ENCODE measurements at regions not wholly inside any gene's neighbourhood (a gene's known extent, or its start where the extent isn't known, plus 50 kb on each side); places are given as distances from the start of the nearest gene placed in this dataset.
"Not testable (repeated sequence)": the region's sequence is repeated elsewhere in the genome, so short reads cannot be mapped to it uniquely, and the experiment has no call there.

DNA sequence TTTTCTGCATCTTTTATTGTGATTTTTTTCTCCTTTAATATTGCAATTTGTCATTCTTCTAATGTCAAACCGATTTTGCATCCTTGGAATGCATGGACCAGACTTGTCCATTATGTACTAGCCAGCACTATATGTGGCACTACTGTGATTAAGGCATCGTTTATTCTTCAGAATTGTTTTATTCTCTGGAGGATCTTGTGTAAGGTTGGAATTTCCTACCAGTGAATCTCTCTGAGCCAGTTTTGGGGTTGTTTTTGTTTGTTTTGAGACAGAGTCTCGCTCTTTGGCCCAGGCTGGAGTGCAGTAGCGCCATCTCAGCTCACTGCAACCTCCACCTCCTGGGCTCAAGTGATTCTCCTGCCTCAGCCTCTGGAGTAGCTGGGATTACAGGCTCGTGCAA lies 58.5 kb downstream of the IGLL5 start:
- DNase-seq (ENCODE audit: extremely low spot score, insufficient read length, low read depth) = no peak
- no peak for FAIRE-seq

DNA sequence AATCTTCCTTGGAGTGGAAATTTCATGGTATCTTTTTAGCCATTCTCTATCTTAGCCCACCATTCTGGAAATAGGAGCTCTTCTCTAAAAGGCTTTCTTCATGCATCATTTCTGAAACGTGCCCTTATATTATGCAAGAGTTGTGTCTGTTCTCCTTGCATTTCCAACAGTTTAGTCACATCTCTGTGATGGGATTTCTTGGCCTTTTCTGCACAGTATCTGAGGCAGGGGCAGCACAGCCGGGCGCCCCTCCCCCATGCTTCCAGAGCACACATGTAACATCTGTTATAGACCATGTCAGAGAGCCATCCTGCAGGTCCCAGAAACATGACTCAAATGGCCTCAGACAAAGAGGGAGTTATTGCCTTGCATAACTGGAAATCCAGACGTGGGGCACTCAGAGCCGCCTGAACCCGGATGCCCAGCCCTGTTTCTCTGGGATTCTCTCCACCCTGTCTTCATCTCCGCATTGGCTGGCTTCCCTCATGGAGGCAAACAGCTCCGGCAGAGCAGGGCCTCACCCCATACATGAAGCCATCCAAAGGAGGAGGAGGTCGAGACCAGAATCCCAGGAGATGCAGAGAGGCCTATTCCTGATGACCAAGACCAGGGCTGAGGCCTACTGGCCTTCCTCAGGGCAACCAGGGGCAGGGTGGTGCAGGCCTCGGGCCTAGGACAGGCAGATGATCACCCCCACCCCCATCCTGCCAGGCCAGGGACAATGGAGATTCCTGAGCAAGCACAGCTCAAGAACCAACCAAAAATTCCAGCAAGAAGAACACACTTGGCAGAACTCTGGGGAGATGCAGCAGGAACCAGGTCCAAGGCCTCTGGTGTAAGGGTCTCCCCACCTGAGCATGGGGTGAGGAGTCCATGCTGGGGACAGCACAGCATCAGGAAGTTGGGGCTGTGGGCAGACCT lies 61.3 kb downstream of the IGLL5 start:
- DNase-seq (ENCODE audit: extremely low spot score, insufficient read length, low read depth) (no peak), FAIRE-seq (no peak)

DNA sequence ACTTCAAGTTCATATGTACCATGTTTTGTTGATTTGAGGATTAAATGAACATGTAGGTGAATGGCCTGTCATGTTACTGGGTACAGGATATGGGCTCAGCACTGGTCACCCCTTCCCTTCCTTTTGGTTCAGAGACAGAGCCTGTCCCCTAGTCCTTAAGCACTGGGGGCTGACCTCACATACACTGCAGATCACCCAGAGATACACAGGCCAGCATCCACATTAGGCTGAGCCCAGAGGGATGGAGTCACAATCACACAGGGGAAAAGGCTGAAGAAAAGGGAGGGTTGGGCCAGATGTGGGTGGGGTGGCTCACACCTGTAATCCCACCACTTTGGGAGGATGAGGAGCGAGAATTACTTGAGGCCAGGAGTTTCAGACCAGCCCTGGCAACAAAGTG lies 62.3 kb downstream of the IGLL5 start:
- no peak for FAIRE-seq
- DNase-seq (ENCODE audit: extremely low spot score, insufficient read length, low read depth) = no peak

DNA sequence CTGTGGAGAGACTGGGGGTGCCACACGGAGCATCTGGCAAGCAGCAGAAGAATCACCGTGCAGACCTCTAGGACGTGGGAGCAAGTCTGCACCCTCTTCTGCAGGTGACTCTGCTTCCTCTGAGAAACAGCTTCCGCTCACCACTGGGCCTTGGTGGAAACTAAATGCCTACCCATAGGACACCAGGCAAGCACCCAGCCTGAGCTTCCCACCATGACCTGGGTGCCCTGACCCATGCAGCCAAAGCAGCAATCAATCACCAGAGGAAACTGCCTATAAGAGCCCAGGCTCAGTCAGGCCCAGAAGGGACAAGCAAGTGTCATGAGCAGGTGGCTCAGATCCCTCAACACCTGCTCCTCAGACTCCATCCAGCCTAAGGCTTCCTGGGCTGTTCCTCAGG lies 63.4 kb downstream of the IGLL5 start:
- FAIRE-seq = no peak
- DNase-seq (ENCODE audit: extremely low spot score, insufficient read length, low read depth) = no peak

DNA sequence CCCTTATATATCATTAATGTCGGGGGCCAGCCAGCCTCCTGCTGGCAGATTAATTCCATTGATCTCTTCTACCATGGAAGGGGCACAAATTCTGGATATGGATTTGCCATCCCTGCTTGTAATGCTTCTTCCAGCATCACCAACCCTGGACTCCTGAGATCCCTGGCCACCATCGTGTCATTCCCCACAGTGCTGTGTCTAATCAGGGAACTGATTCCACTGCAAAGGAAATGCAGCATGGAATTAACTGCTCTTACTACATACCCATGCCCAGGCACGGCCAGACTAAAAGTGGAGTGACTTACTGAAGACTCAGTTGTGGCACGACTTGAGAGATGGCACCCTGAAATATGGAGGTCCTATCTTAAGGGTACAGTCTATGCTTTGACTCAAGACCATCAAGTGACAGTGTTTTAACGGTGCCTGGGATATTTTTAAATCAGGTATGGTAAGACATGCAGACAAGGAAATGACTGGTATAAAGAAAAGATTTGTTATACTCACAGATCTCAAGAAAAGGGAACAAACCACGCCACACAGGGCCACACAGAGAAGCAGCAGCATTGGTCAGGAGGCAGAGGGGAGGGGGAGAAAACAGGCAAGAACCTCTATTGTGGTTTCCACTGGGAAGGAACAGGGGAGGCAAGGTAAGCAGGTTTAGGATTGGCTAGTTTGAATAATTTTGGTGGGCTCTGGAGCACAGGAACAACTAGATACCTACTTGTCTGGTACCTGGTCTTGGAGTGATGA lies 65.1 kb downstream of the IGLL5 start:
- FAIRE-seq (no peak), DNase-seq (ENCODE audit: extremely low spot score, insufficient read length, low read depth) (no peak)

GRCh38 chr22:22953791-22954190 lies 66.2 kb downstream of the IGLL5 start:
- FAIRE-seq = no peak
- DNase-seq (ENCODE audit: extremely low spot score, insufficient read length, low read depth) = no peak

DNA sequence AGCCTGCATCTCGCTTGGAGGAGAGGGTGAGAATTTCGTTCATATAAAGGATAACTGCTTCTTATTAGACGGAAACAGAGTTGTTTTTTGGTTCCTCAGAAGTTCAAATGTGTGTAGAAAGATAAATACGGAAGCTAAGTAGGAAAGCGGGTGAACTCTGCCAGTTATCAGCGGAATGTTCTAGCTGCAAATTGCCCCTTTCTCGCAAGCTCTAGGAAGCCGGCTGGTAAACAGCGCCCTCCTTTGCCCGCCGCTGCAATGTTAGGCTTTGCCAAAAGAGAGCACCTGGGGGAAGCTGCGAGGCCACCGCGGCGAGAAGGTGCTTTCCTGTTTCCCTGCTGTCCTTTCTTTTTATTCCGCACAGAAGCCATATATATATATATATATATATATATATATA lies 67.0 kb downstream of the IGLL5 start:
- FAIRE-seq (peak; percentile 42), DNase-seq (ENCODE audit: extremely low spot score, insufficient read length, low read depth) (no peak)

- DNase-seq (ENCODE audit: extremely low spot score, insufficient read length, low read depth) (no peak), FAIRE-seq (no peak)
Observed at GRCh38 chr22:22955276-22955798, 67.7 kb downstream of the IGLL5 start.

GRCh38 chr22:22955866-22956535 lies 68.4 kb downstream of the IGLL5 start:
- FAIRE-seq (peak; percentile 89), DNase-seq (ENCODE audit: extremely low spot score, insufficient read length, low read depth) (no peak)

GRCh38 chr22:22957090-22957489 lies 69.5 kb downstream of the IGLL5 start:
- FAIRE-seq (no peak), DNase-seq (ENCODE audit: extremely low spot score, insufficient read length, low read depth) (no peak)

DNA sequence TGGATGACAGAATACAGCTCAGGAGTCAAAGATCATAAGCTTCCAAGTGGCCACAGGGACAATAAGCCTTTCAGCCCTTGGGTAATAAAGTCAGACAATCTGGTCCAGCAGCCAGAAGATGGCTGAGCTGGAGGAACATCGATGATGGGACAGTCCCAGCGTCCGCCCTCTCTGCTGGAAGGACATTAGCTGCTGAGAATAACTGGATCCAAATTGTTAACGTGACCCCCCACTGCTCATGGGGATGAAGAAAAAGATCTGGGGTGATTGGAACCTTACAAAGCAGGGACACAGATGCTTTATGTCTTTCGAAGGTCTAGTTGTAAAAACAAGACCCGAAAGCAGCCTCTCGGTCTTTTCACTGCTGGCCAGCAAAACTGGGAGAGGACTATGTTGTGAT lies 71.0 kb downstream of the IGLL5 start:
- FAIRE-seq = no peak
- DNase-seq (ENCODE audit: extremely low spot score, insufficient read length, low read depth) = no peak

GRCh38 chr22:22959147-22959827 lies 71.7 kb downstream of the IGLL5 start:
- peak; percentile 94 for FAIRE-seq
- no peak for DNase-seq (ENCODE audit: extremely low spot score, insufficient read length, low read depth)

DNA sequence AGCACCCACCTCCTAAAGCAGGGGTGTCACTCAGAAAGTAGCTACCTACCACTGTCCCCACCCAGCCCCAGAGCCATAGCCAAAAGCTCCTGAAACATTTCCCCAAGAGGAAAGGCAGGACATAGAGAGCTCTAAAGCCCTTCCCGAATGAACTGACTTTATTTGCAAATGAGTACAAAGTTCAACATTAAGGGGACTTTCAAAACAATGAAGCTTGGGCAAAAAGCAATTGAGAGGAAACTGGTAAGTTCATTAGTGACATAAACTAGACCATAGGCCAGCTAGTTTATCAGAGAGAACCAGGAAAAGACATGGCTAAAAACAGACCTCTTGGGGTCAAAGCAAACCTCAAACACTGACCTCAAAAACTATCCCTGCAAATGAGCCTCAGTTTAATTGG lies 72.7 kb downstream of the IGLL5 start:
- FAIRE-seq = no peak

DNA sequence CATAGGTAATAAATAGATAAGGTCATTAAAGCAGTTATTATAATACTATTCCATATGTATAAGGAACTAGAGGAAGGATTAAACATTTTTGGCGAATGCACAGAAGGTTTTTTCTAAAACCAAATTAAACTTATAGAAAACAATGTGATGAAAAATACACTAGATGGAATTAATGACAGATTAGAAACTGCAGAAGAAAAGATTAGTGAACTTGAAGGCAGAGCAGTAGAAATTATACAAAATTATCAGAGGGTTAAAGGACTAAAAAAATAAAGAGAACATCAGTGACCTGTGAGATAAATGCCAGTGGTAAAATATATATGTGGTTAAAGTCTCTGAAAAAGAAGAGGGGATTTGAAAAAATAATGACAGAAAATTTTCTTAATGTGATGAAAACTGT lies 74.0 kb downstream of the IGLL5 start:
- no peak for FAIRE-seq
- no peak for DNase-seq (ENCODE audit: extremely low spot score, insufficient read length, low read depth)

More for the DNA sequence above, 72.7 kb downstream of the IGLL5 start:
- DNase-seq (ENCODE audit: extremely low spot score, insufficient read length, low read depth) = no peak

DNA sequence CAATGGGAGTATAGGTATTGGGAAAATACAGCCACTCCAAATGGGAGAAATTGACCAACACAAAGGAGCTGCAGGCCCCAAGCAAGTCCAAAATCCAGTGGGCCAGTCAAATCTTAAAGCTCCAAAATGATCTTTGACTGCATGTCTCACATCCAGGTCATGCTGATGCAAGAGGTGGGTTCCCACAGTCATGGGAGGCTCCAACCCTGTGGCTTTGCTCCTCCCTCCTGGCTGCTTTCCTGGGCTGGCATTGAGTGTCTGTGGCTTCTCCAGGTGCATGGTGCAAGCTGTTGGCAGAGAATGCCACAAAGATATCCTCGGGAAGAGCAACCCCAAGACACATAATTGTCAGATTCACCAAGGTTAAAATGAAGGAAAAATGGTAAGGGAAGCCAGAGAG lies 80.8 kb downstream of the IGLL5 start:
- DNase-seq (ENCODE audit: extremely low spot score, insufficient read length, low read depth) (no peak), FAIRE-seq (no peak)

GRCh38 chr22:22972605-22973004 lies 85.0 kb downstream of the IGLL5 start:
- not testable (repeated sequence) for DNase-seq (ENCODE audit: extremely low spot score, insufficient read length, low read depth); FAIRE-seq

DNA sequence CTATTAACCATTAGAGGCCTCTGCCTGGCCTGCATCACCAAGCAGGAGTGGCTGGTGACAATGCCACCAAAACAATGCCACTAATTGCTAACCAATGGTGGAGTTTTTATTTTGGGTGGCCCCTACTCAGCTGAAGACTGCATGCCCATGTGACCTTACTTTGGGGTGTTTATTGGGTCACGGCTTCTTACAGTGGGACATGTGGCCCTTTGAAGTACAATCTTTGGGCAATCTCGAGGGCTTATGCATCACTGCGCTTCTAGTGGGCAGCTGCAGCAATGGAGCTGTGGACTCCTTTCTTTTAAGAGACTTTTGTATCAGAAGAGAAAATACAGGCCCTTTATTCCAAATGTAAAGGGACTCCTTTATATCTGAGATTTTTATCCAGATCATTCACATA lies 85.7 kb downstream of the IGLL5 start:
- no peak for FAIRE-seq
- no peak for DNase-seq (ENCODE audit: extremely low spot score, insufficient read length, low read depth)

DNA sequence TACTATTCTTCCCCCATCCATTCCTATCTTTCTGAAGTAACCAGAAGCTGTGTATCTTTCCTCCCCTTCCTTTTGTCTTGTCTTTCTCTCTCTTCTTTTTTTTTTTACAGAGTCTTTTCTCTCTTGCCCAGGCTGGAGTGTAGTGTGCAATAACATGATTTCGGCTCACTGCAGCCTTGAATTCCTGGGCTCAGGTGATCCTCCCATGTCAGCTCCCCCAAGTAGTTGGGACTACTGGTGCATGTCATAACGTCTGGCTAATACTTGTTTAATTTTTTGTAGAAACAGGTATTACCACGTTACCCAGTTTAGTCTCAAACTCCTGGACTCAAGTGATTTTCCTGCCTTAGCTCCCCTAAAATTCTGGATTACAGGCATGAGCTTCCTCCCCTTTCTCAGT lies 86.5 kb downstream of the IGLL5 start:
- no peak for FAIRE-seq
- DNase-seq (ENCODE audit: extremely low spot score, insufficient read length, low read depth) = no peak

- FAIRE-seq = no peak
Observed at GRCh38 chr22:22974795-22975580, 87.4 kb downstream of the IGLL5 start.

More at GRCh38 chr22:22974795-22975580, 87.4 kb downstream of the IGLL5 start:
- no peak for DNase-seq (ENCODE audit: extremely low spot score, insufficient read length, low read depth)
